ENCODE measurements at regions not wholly inside any gene's neighbourhood (a gene's known extent, or its start where the extent isn't known, plus 50 kb on each side); places are given as distances from the start of the nearest gene placed in this dataset.

- Mint-ChIP-seq H3K9me3 (peaks cover 7% of the 10 kb centered on the region), H3K4me1 (peaks cover 16% of the 10 kb centered on the region), H3K27ac (no peak overlapping the region), H3K4me3 (no peak overlapping the region), H3K27me3 (ENCODE audit: insufficient read depth, low read depth) (peaks cover under 1% of the 10 kb centered on the region), H3K36me3 (peaks cover 4% of the 10 kb centered on the region)
- Histone ChIP-seq H3K9ac (no peak overlapping the region), H2AFZ (replicated peaks) (no peak overlapping the region), H3K27me3 (no peaks in the 10 kb centered on the region), H3K27ac (no peak overlapping the region), H3K9me3 (ENCODE audit: low read depth) (no peaks in the 10 kb centered on the region), H3K4me2 (no peak overlapping the region), H3K4me1 (peaks cover 32% of the 10 kb centered on the region), H3K4me3 (no peak overlapping the region), H3F3A (ENCODE audit: low read depth) (peaks cover 10% of the 10 kb centered on the region), H4K20me1 (ENCODE audit: low read depth) (no peaks in the 10 kb centered on the region), H3K36me3 (no peaks in the 10 kb centered on the region), H3K79me2 (ENCODE audit: low read depth) (no peaks in the 10 kb centered on the region)
- no peak for DNase-seq (ENCODE audit: low spot score)
- TF ChIP-seq EZH2phosphoT487 (IDR thresholded peaks at IDR 0.05) (no peak), CTCF (IDR thresholded peaks at IDR 0.05) (no peak), EZH2 (IDR thresholded peaks at IDR 0.05) (no peak)
These were observed 125.8 kb upstream of the SLC44A3 start for GRCh38 chr1:94694226-94694915.

DNA sequence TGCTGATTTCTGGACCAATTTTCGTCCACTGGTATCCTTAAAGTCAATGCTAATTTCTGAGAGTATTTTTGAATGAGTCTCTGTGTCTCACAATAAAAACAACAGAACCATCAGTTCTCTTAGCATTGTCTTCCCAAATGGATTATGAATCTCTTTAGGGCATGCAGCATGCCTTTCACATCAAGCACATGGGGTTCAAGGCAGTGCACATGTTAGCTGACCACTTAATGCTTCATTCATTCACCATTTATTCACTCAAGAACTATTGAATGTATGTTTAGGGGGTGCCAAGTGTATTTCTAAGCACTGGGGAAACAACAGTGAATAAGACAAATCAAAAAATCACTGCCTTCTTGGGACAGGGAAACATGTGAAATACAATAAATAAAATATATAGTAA, 126.7 kb upstream of the SLC44A3 start:
- no peak for TF ChIP-seq EZH2 (IDR thresholded peaks at IDR 0.05)
- no peak for TF ChIP-seq CTCF (IDR thresholded peaks at IDR 0.05)
- no peak for TF ChIP-seq EZH2phosphoT487 (IDR thresholded peaks at IDR 0.05)
- H3K79me2 ChIP-seq (ENCODE audit: low read depth), result no peaks in the 10 kb centered on the region
- Mint-ChIP-seq H3K36me3 (peaks cover 4% of the 10 kb centered on the region), H3K4me3 (no peak overlapping the region), H3K27ac (no peak overlapping the region), H3K27me3 (ENCODE audit: insufficient read depth, low read depth) (no peaks in the 10 kb centered on the region), H3K9me3 (peaks cover 7% of the 10 kb centered on the region), H3K4me1 (peaks cover 24% of the 10 kb centered on the region)
- H4K20me1 ChIP-seq (ENCODE audit: low read depth), result no peaks in the 10 kb centered on the region
- no peaks in the 10 kb centered on the region for H3K27me3 ChIP-seq
- H3K36me3 ChIP-seq, result no peaks in the 10 kb centered on the region
- H3F3A ChIP-seq (ENCODE audit: low read depth), result peaks cover 12% of the 10 kb centered on the region
- DNase-seq (ENCODE audit: low spot score), result no peak
- H3K9me3 ChIP-seq (ENCODE audit: low read depth), result no peaks in the 10 kb centered on the region
- no peak overlapping the region for H3K4me3 ChIP-seq
- H3K27ac ChIP-seq, result no peak overlapping the region
- H2AFZ ChIP-seq (replicated peaks), result no peak overlapping the region
- H3K9ac ChIP-seq, result no peak overlapping the region
- no peak overlapping the region for H3K4me2 ChIP-seq
- H3K4me1 ChIP-seq, result peaks cover 39% of the 10 kb centered on the region

DNA sequence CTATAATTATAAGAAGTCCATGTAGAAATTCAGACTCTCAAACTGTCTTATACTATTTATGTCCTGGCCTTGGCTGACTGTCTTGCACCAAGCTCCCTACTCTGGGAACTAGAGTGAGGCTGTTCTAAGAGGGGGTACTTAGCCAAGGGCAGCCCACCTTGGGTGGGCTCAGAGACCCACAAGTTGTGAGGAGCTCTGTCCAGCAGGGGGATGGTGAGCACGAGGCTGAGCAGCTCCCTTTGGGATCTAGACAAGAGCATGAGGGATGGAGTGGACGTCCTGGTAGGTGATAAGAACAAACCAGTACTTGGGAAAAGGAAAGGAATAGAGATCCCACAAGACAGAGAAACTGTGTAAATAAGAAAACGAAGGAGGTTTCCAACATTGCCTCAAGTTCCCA, 127.1 kb upstream of the SLC44A3 start:
- Histone ChIP-seq H3K9me3 (ENCODE audit: low read depth) (no peaks in the 10 kb centered on the region), H3K27me3 (no peaks in the 10 kb centered on the region), H4K20me1 (ENCODE audit: low read depth) (no peaks in the 10 kb centered on the region), H3K9ac (no peak overlapping the region), H3K36me3 (no peaks in the 10 kb centered on the region), H3K27ac (no peak overlapping the region), H3K4me1 (peaks cover 37% of the 10 kb centered on the region), H3K4me3 (no peak overlapping the region), H3K4me2 (no peak overlapping the region), H2AFZ (replicated peaks) (no peak overlapping the region), H3F3A (ENCODE audit: low read depth) (peaks cover 10% of the 10 kb centered on the region), H3K79me2 (ENCODE audit: low read depth) (no peaks in the 10 kb centered on the region)
- Mint-ChIP-seq H3K4me1 (peaks cover 25% of the 10 kb centered on the region), H3K9me3 (peaks cover 7% of the 10 kb centered on the region), H3K36me3 (peaks cover 4% of the 10 kb centered on the region), H3K27me3 (ENCODE audit: insufficient read depth, low read depth) (no peaks in the 10 kb centered on the region), H3K27ac (no peak overlapping the region), H3K4me3 (no peak overlapping the region)
- peak; percentile 62 for DNase-seq (ENCODE audit: low spot score)
- TF ChIP-seq EZH2 (IDR thresholded peaks at IDR 0.05) (no peak), CTCF (IDR thresholded peaks at IDR 0.05) (peak; percentile 54), EZH2phosphoT487 (IDR thresholded peaks at IDR 0.05) (no peak)
